Right lobe of liver (tissue), 4 donors: ENCODE measurements at regions not wholly inside any gene's neighbourhood (a gene's known extent, or its start where the extent isn't known, plus 50 kb on each side); places are given as distances from the start of the nearest gene placed in this dataset.

Source experiments
- POLR2A ChIP-seq: fragments of 450-650 bp; IDR thresholded peaks from one replicate; pipeline ENCODE4 v1.6.1; 2017; ENCODE audit warnings: antibody characterized with exemption, mild to moderate bottlenecking
- TF ChIP-seq, protein P1 (sequence below), 4 donors: fragments of 200-600 bp in 3 of 4; fragments of 450-650 bp in 1 of 4; IDR thresholded peaks; one replicate each; pipeline versions ENCODE4 v1.5.1 to v1.8.0; 2016 to 2022; ENCODE audit warnings: antibody characterized with exemption in 4 of 4, mild to moderate bottlenecking in 2 of 4
- donor health status: DM: no; HTN: no; CAD: no.
- donor health status: DM: no; HTN: no; CAD: no.
- donor health status: DM: no; HTN: yes; CAD: no.

DNA sequence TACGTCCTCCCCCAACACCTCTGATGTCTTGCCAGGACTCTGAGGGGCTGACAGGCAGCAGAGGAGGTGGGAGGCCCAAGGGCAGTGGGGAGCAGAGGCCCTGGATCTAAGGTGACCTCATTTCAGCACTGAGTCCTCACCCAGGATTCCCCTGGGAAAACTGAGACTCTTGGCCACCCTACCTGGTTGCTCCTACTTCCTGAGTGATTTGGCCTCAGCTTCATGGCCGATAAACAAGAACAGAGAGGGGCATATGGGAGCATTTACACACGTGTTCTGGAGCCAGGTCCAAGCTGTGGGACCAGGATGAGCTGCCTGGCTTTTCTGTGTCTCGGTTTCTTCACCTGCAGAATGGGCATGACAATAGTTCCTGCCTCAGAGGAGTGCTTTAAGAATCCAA, 133.8 kb downstream of the ANKRD60 start:
- TF ChIP-seq, protein P1, sequence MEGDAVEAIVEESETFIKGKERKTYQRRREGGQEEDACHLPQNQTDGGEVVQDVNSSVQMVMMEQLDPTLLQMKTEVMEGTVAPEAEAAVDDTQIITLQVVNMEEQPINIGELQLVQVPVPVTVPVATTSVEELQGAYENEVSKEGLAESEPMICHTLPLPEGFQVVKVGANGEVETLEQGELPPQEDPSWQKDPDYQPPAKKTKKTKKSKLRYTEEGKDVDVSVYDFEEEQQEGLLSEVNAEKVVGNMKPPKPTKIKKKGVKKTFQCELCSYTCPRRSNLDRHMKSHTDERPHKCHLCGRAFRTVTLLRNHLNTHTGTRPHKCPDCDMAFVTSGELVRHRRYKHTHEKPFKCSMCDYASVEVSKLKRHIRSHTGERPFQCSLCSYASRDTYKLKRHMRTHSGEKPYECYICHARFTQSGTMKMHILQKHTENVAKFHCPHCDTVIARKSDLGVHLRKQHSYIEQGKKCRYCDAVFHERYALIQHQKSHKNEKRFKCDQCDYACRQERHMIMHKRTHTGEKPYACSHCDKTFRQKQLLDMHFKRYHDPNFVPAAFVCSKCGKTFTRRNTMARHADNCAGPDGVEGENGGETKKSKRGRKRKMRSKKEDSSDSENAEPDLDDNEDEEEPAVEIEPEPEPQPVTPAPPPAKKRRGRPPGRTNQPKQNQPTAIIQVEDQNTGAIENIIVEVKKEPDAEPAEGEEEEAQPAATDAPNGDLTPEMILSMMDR (IDR thresholded peaks at IDR 0.05): no peak
- TF ChIP-seq POLR2A: no peak
